ENCODE measurements at regions not wholly inside any gene's neighbourhood (a gene's known extent, or its start where the extent isn't known, plus 50 kb on each side); places are given as distances from the start of the nearest gene placed in this dataset.

DNA sequence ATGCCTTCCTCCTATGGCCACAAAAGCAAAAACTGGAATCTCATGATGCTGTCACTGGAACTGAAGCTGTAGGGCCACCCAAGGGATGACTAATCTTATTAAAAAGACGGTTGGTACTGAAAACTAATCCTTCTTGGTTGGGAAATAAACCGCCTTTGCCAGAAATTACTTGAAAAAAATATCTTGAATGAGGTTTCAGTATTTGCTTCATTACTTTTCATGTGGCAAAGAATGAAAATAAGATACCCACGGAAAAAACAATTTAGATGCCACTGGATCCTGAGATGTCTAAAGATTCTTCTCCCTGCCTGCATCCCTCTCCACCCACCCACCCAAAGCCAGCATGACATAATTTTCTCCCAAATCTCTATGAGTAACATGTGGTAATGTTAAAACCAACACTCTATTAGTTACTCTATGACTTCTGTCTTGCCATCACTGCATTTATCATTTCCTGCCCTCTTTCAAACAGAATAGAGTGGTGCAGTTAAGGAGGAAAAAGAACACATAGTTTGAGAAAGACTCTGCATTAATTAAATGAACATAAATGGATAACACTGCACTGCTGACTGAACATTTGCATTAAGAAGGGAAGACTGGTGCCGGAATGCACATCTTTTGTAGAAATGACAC is 111.8 kb upstream of the DPH6 start:
- no peak for DNase-seq (ENCODE audit: low spot score)

DNA sequence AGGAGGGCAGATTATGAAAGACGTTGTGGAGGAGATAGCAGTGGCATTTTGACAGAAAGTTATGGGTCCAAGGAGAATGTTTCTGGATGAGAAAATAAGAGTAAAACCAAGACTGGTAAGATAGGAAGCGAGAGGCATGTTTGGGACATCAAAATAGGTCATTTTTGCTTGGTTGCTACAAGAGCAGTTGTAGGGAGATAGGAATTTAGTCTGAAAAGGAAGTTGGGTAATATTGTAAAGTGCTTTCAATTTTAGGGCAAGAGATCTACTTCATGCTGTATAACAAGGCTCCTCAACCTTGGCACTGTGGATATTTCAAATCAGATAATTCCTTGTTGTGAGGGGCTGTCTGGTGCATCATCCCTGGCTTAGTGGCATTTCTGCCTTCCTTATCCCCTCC is 118.0 kb upstream of the DPH6 start:
- no peak for DNase-seq (ENCODE audit: low spot score)

DNA sequence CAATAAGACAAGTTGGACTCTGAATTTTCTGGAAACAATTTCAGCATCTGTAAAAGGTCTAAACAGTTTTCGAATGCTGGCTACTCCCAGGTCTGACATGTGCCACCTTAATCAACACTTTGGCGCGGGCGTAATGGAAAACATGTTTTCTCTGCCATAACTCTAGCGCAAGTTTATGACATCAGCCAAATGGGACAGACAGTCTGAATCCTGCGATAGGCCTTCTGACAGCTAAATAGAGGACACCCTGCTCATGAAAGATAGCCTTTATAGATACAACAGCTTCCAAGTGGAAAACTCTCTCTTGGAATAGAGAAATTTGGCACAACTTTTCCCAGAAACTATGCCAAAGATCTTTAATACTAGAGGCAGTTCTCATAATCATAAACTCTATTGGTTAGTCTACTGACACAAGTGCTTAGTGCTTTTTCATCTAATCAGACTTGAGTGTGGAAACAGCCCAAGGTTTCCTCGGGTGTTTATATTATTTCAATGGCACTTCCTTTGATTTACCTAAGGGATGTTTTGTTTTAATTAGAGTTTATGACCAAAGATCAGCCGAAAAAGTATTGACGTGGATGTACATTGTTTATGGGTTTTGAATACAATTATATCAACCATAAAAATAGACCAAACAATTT is 120.1 kb upstream of the DPH6 start:
- no peak for DNase-seq (ENCODE audit: low spot score)

- DNase-seq (ENCODE audit: low spot score) = no peak
These were observed 121.9 kb upstream of the DPH6 start for GRCh38 chr15:35667908-35668307.

- DNase-seq (ENCODE audit: low spot score) = no peak
These were observed 123.1 kb upstream of the DPH6 start for GRCh38 chr15:35669021-35669420.

DNA sequence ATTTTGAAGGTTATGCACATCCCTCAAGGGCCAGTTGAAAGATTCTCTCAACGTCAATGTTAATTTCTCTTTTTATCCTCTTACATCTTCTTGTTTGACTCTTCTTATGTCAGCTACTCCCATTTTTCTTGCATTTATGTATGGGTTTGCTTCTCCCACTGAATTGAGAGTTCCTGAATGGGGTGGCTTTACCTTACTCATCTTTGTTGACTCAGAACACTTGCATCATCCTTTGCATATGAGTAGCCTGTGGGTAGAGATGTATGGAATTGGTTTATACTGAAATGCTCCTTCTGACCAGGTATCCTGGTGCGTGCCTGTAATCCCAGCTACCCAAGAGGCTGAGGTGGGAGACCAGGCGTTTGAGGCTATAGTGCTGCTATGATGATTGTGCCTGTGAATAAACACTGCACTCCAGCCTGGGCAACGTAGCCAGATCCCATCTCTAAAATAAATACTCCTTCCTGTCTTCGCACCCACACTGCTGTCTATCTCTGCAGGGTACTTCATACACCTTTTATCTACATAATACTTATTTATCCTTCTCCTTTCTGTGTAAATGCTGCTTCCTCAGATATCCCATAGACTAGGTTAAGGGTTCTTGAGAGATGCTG is 123.6 kb upstream of the DPH6 start:
- DNase-seq (ENCODE audit: low spot score) = no peak

GRCh38 chr15:35671197-35671596 is 125.2 kb upstream of the DPH6 start:
- no peak for DNase-seq (ENCODE audit: low spot score)

GRCh38 chr15:35671981-35672380 is 126.0 kb upstream of the DPH6 start:
- DNase-seq (ENCODE audit: low spot score) = no peak

GRCh38 chr15:35673093-35673684 is 127.2 kb upstream of the DPH6 start:
- no peak for DNase-seq (ENCODE audit: low spot score)

DNA sequence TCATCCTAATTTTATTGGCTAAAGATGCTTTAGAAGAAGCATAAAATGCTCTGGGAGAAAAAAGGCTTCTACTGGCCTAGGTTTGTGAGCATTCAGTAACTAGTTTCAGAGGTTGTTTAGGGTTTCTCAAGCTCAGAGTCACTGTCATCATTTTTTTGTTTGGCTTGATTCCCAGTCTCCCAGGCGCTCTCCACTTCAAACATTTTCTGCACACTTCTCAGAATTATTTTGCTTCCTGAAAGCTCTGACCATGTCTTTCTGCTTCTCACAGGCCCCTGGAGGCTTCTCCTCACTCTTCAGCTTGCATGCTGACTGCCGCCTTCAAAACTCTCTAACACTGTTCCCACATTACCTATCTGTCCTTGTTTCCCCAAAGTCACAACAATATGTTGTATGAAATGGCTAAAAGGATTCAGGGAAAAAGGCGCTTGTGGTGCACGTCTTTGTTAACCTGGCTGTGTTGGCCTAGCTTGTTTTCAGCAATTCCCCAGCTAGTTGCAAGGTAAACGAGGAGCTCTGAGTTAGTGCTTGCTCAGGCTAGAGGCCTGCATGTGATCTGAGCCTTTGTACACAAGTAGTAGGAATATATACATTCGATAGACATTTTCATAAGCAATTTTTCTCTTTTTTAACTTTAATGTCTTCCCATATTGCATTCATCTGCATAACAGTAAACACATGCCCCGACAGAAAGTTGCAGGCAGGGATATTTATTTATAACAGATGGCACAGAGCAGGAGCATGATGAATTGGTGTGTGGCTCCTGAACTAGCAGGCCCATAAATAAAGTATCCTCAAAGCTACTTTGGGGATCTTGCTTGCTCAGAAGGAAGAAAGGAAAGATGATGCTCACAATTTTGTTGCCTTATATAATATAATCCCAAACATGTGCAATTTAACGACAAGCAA is 129.2 kb upstream of the DPH6 start:
- DNase-seq (ENCODE audit: low spot score) = no peak

DNA sequence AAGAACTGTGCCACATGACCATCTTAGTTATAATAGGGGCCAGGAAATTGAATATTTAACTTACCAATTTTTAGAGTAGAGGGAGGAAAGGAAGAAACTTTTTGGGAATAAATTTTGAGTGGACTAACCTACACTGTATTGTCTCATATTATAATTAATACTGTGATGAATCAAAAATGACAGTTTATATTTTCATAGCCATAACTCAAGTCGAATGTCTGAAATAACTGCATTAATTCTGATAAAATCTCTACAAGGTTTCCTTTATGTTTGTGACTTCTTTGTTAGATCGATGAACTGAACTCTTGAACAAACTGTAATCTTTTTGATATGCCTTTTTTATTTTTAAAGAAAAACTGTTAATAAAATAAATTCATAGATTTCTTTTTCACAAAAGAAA is 132.8 kb upstream of the DPH6 start:
- DNase-seq (ENCODE audit: low spot score) = no peak

- DNase-seq (ENCODE audit: low spot score) = no peak
These were observed 133.2 kb upstream of the DPH6 start for GRCh38 chr15:35679186-35679585.

DNA sequence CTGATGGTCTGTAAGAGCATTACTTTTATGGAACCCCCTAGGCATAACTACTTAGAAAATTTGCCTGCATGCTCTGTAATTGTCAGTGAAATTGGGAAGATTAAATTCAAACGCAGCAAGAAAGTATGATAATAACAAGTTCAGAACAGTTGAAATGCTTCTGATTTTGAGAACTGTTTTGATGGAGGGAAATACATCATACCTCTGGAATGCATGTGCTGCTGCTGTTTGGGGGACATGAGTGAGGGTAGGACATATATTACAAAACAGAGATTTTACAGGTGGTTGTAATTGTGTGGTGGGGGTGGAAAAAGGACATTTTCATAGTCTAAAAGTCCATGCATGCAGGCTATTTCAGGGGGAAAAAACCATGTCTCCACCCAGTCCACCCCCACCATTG is 135.0 kb upstream of the DPH6 start:
- DNase-seq (ENCODE audit: low spot score) = no peak

GRCh38 chr15:35686347-35686746 is 140.4 kb upstream of the DPH6 start:
- DNase-seq (ENCODE audit: low spot score) = no peak

DNA sequence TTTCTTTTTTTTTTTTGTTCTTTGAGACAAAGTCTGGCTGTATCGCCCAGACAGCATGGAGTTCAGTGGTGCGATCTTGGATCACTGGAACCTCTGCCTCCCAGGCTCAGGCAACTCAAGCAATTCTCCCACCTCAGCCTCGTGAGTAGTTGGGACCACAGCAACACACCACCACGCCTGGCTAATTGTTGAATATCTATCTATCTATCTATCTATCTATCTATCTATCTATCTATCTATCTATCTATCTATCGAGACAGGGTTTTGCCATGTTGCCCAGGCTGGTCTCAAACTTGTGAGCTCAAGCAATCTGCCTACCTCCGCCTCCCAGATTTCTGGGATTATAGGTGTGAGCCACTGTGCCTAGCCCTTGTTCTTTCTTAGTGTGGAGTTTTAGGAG is 143.3 kb upstream of the DPH6 start:
- DNase-seq (ENCODE audit: low spot score) = no peak

DNA sequence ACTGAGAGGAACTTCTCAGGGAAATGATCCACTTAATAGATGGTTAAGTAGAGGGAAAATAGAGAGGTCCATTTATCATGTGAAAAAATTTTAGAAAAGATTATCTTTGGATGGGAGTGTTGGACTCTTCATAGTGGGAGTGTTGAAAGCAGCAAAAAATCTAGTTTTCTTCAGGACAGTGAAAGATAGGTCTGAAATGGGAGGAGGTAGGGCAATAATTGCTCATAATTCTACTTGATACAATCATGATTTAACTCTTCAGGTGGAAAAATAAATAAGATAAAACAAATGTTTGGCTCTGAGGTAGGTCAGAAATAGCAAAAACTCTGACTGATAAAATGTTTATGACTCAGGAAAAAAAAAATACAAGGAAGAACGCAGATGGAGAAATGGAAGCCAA is 144.1 kb upstream of the DPH6 start:
- no peak for DNase-seq (ENCODE audit: low spot score)

DNA sequence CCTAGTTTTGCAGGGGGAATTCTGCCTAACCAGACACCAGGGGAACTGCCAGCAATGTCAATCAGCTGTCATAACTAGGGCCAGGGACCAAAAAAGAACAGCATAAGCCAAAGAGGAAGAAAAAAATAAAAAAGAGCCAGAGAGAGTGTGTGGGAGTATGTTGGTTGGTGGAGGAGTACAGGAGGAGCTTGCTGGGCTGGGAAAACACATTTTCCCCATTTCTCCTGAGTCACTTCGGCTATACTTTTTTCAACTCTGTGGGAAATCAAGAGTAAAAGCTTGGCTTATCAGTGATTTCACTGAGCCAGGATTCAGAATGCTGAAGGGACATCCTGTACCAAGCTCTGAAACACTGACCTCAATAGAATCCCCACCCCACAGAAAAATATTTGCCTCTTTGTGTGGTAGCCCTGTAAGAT is 144.7 kb upstream of the DPH6 start:
- DNase-seq (ENCODE audit: low spot score) = no peak

DNA sequence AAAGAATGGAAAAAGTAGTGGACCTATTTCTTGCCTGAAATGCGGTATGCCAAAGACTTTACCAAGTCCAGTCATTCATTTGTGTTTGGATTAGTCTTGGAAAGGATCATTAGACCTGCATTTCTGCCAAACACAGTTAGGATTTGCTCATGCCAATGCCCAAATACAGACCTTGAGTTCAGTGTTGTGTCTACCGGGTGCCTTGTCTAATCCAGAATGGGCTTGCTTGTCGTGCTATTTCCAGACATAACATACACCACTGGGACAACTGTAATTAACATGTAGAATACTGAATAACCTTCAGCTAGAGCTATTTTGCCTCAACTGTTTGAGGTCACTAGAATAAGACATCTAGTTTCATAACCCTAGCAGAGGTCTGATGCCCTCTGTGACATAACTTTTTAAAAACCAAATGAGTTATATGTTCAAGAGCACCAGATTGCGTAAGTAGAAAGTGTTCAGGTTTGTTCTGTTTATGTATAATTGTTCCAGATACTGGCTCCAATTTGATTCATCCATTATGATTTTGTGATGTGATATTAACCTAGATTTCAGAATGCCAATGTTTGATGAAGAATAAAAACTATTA is 145.3 kb upstream of the DPH6 start:
- no peak for DNase-seq (ENCODE audit: low spot score)

- DNase-seq (ENCODE audit: low spot score) = no peak
These were observed 146.2 kb upstream of the DPH6 start for GRCh38 chr15:35691891-35692867.

GRCh38 chr15:35693286-35693685 is 147.3 kb upstream of the DPH6 start:
- DNase-seq (ENCODE audit: low spot score) = no peak

DNA sequence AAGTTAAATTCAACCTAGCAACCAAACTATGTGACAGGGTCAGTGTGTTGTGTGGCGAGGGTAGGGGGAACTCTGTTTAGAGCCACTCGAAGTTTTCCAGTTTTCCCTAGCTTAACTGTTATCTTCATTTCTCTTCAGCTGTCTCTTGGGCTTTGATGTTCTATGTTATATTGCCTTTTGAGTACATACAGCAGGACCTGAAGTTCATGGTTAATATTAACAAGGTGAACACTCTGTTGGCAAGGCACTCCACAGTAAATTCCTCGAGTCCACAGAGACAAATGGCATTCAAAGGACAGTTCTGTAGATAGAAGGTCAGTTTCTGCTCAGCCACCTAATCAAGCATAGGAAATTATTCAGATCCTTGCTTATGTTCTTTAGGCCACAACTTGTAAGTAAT is 147.9 kb upstream of the DPH6 start:
- no peak for DNase-seq (ENCODE audit: low spot score)
